ENCODE measurements at regions not wholly inside any gene's neighbourhood (a gene's known extent, or its start where the extent isn't known, plus 50 kb on each side); places are given as distances from the start of the nearest gene placed in this dataset.

DNA sequence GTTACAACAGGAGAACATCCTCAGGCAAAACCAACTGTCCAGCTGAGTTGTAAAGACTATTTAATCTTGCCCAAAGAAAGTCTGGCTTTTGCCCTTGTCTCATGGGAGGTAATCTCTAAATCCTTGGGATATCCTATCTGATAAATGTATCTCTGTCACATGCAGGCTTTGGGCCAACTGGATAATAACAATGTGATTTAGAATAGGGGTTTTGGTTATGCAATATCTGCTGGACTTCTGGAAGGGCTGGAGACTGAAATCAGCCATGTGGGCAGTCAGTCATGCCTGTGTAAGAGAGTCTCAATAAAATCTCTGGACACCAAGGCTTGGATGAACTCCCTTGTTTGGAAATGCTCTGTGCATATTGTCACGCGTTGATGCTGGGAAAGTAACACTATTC lies 56.3 kb upstream of the PRL start (continued):
- TF ChIP-seq, protein P1, sequence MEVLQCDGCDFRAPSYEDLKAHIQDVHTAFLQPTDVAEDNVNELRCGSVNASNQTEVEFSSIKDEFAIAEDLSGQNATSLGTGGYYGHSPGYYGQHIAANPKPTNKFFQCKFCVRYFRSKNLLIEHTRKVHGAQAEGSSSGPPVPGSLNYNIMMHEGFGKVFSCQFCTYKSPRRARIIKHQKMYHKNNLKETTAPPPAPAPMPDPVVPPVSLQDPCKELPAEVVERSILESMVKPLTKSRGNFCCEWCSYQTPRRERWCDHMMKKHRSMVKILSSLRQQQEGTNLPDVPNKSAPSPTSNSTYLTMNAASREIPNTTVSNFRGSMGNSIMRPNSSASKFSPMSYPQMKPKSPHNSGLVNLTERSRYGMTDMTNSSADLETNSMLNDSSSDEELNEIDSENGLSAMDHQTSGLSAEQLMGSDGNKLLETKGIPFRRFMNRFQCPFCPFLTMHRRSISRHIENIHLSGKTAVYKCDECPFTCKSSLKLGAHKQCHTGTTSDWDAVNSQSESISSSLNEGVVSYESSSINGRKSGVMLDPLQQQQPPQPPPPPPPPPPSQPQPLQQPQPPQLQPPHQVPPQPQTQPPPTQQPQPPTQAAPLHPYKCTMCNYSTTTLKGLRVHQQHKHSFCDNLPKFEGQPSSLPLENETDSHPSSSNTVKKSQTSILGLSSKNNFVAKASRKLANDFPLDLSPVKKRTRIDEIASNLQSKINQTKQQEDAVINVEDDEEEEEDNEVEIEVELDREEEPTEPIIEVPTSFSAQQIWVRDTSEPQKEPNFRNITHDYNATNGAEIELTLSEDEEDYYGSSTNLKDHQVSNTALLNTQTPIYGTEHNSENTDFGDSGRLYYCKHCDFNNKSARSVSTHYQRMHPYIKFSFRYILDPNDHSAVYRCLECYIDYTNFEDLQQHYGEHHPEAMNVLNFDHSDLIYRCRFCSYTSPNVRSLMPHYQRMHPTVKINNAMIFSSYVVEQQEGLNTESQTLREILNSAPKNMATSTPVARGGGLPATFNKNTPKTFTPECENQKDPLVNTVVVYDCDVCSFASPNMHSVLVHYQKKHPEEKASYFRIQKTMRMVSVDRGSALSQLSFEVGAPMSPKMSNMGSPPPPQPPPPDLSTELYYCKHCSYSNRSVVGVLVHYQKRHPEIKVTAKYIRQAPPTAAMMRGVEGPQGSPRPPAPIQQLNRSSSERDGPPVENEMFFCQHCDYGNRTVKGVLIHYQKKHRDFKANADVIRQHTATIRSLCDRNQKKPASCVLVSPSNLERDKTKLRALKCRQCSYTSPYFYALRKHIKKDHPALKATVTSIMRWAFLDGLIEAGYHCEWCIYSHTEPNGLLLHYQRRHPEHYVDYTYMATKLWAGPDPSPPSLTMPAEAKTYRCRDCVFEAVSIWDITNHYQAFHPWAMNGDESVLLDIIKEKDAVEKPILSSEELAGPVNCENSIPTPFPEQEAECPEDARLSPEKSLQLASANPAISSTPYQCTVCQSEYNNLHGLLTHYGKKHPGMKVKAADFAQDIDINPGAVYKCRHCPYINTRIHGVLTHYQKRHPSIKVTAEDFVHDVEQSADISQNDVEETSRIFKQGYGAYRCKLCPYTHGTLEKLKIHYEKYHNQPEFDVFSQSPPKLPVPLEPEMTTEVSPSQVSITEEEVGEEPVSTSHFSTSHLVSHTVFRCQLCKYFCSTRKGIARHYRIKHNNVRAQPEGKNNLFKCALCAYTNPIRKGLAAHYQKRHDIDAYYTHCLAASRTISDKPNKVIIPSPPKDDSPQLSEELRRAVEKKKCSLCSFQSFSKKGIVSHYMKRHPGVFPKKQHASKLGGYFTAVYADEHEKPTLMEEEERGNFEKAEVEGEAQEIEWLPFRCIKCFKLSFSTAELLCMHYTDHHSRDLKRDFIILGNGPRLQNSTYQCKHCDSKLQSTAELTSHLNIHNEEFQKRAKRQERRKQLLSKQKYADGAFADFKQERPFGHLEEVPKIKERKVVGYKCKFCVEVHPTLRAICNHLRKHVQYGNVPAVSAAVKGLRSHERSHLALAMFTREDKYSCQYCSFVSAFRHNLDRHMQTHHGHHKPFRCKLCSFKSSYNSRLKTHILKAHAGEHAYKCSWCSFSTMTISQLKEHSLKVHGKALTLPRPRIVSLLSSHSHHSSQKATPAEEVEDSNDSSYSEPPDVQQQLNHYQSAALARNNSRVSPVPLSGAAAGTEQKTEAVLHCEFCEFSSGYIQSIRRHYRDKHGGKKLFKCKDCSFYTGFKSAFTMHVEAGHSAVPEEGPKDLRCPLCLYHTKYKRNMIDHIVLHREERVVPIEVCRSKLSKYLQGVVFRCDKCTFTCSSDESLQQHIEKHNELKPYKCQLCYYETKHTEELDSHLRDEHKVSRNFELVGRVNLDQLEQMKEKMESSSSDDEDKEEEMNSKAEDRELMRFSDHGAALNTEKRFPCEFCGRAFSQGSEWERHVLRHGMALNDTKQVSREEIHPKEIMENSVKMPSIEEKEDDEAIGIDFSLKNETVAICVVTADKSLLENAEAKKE (CRISPR knock-in tag; IDR thresholded peaks at IDR 0.05) = no peak
- TF ChIP-seq CREB1 (CRISPR knock-in tag; IDR thresholded peaks at IDR 0.05; ENCODE audit: low read depth) = no peak
- TF ChIP-seq NANOG (IDR thresholded peaks at IDR 0.05; ENCODE audit: borderline replicate concordance) = no peak
- TF ChIP-seq REST (IDR thresholded peaks at IDR 0.05; ENCODE audit: unreplicated experiment) = no peak
- TF ChIP-seq JUNB (IDR thresholded peaks at IDR 0.05; ENCODE audit: unreplicated experiment) = no peak
- no peak for TF ChIP-seq STAT1 (IDR thresholded peaks at IDR 0.05; ENCODE audit: unreplicated experiment)
- TF ChIP-seq EZH2phosphoT487 (IDR thresholded peaks at IDR 0.05; ENCODE audit: unreplicated experiment) = no peak
- TF ChIP-seq ZNF331 (CRISPR knock-in tag; IDR thresholded peaks at IDR 0.05; ENCODE audit: low read depth) = no peak

Measured in GM23338 (cell line).